HG03135 (cell line): ENCODE measurements at regions not wholly inside any gene's neighbourhood (a gene's known extent, or its start where the extent isn't known, plus 50 kb on each side); places are given as distances from the start of the nearest gene placed in this dataset.

Experiments
- ATAC-seq: cut with Tn5 transposase; IDR thresholded peaks from one replicate; pipeline ENCODE4 v1.9.1; 2021; ENCODE audit warnings: mild to moderate bottlenecking, moderate library complexity; ENCODE audit not compliant: unreplicated experiment

DNA sequence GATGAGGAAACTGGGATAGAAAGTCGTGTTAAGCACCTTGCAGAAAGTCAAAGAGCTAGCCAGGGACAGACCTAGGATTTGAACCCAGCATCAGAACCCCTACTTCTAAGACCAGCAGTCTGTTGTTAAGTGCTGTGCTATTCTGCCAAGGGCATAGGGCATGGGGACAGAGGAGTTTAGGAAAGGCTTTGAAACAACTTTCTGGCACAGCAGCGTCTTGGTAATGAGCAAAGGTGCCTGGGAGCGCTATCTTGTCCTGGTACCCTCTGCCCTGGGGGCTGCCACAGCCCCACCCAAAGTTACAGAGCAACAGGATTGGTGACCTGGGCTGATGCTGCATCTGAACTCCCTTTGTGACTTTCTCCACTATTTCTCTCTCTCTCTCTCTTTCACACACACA lies 1108.1 kb downstream of the BCL11B start:
- no peak for ATAC-seq

- ATAC-seq, result no peak
Measured at GRCh38 chr14:98165976-98166375, 1106.0 kb downstream of the BCL11B start.

- ATAC-seq, result no peak
Measured at GRCh38 chr14:98167275-98167674, 1104.7 kb downstream of the BCL11B start.

GRCh38 chr14:98167705-98168104 lies 1104.3 kb downstream of the BCL11B start:
- ATAC-seq, result no peak

DNA sequence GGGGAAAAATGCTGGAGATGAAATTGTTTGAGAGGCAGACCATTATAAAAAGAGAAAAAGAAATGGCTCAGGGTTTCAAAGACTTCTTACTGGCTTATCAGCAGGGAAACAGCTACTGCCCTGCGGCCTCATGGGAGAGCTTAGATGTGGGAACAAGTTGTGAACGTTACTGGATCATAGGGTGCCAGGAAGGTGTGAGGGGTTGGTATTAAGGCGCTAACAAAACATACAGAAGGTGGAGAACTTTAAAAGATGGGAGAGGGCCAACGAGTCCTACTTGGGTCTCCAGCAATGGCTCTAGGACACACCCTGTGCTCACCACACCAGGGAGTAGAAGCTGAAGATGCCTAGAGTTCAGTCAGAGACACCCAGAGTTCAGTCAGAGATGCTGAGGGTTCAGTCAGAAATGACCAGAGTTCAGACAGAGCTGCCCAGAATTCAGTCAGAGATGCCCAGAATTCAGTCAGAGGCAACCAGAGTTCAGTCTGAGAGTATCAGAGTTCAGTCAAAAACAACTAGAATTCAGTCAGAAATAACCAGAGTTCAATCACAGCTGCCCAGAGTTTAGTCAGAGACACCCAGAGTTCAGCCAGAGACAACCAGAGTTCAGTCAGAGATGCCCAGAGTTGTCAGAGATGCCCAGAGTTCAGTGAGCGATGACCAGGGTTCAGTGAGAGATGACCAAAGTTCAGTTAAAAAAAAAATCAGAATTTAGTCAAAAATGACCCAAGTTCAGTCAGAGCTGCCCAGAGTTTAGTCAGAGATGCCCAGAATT lies 1103.6 kb downstream of the BCL11B start:
- no peak for ATAC-seq

- ATAC-seq, result no peak
Measured at GRCh38 chr14:98169170-98169587, 1102.8 kb downstream of the BCL11B start.

GRCh38 chr14:98170575-98170974 lies 1101.4 kb downstream of the BCL11B start:
- ATAC-seq, result no peak

DNA sequence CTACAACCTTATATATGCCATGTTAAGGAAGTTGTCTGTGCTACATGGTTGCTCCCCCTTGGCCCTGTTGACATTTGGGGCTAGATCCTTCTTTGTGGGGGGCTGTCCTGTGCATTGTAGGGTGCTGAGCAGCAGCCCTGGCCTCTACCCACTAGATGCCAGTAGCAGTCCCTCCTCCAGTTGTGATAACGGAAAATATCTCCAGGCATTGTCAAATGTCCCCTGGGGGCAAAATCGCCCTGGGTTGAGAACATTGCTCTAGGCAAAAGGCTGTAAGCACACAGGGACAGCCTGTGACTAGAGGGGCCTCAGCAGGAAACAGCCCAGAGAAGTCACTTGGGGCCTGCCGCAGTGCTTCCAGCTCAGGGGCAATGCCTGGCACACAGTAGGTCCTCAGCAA lies 1100.3 kb downstream of the BCL11B start:
- no peak for ATAC-seq

DNA sequence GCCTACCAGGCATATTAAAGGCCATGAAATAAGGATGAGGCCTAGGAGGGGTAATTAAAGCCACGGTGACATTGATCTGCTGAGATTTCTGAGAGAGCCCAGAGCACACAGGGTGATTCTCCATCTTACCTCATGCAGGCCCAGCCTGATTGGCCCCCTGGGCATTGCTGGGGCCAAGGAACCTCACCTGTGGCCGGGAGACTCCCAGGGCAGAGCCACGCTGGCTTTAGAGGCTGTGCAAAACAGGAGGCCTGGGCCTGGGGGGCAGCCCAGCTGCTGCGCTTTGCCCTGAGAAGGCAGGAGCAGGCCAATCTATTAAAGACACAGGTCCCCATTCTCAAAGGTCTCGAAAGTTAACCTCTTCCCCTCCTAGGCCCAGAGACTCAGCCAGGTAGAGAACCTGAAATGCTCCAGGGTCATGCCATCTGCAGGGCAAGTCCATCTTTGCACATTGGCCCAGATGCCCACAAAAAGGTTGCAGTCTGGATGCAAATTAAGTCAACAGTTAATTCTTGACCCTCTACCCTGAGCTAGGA lies 1099.7 kb downstream of the BCL11B start:
- no peak for ATAC-seq

DNA sequence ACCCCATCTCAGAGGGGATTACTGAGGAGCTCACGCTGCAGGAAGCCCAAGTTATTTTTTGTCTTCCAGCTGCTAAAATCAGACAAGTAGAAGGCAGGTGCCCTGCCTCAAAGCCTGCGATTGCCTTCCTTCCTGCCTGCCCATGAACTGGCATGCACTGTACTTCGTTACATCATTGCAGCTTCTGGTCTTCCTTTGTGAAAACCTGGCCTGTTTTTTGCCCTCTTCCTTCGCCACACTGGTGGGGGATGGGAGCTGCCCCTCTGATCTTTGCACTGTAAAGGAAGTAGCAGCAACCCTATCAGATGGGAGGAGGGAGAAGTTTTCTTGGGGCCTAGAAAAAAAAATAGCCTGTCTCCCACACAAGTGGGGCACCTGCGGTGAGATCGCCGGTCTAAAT lies 1098.7 kb downstream of the BCL11B start:
- no peak for ATAC-seq

DNA sequence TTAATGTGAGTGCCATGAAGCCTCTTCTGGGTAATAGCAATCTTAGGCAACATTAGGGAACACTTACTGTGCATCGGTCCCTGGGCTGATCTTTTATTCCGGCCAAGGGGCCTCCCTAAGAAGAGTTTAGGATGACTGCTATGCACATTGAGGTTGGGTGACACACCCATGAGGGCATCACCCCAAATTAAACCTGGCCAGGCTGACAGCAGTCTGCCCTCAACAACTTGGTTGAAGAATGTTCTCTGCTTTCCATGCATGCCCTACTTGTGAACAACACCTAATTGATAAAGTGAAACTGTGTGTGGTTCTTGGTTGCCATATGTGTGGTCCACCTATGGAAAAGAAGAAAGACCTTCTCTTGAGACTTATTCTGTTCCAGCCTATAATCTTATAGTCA lies 1098.0 kb downstream of the BCL11B start:
- no peak for ATAC-seq

GRCh38 chr14:98175436-98175835 lies 1096.6 kb downstream of the BCL11B start:
- no peak for ATAC-seq

- ATAC-seq, result no peak
Measured at GRCh38 chr14:98175881-98176280, 1096.1 kb downstream of the BCL11B start.

DNA sequence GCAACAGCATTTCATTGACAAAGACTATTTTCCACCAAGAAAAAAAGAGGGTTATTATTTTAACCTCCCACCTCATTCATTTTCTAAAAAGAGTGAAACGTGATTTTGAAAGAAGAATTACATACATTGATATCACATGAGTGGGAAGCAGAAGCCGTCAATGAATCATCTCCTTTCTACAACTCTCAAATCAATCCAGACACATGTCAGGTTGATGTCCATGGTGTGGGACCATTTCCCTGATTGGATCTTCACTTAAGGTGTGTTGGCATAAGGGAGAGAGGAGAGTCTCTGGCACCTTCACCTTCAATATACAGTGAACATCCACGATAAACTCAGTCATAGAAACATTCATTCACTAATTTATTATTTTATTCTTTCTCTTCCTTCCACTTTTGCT lies 1095.1 kb downstream of the BCL11B start:
- no peak for ATAC-seq

DNA sequence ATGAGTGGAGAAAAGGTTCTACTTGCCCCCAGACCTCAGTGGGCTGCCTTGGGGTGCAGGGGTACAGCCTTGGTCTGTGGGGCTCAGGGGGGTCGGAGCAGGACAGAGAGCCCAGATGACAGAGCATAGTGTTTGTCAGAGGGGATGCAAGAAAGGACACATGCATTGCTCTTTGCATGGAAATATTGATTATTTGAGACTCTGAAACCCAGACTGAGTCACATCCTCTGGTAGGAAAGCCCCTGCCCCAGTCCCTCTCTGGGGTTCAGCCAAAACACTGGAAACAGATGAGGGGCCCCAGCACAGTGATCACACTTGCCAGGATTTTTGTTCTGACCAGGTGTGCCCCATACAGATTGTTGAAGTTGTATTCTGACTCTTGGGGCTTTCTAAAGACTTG lies 1094.4 kb downstream of the BCL11B start:
- ATAC-seq, result no peak

DNA sequence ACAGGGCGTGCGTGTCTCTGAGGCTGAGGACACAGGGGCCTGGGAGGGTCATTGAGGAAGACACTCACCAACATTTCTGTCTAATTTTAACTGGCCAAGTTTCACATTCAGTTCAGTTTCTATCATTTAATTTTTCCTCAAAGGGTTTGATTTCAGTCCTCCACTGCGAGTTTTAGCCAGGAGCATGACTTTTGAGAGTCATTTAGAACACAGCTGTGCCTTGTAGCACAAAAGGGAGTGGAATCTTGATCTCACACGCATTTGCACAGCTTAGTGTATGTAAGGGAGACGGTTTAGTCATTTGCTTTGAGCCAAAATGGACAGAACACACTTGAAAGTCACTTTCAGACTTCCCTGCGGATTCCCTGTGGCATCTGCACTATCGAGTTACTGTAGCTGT lies 1090.8 kb downstream of the BCL11B start:
- ATAC-seq, result no peak

DNA sequence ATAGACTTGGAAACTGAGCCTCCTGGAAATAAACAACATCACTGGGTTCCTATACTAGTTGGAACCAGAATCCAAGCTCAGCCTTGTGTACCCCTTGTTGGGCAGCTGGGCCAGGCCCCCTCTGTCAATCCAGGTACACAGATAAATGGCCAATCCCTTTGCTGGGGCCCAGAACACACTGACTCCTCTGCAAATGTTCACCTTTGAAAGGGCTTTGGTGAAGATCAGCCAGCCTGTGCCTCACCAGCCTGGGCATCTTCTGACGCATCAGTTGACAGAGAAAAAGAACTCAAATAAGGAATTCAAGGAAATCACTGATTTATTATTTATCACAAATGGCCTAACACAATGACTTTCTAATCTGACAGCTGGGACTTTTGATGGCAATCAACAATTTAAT lies 1090.2 kb downstream of the BCL11B start:
- ATAC-seq, result no peak

GRCh38 chr14:98182393-98183055 lies 1089.5 kb downstream of the BCL11B start:
- no peak for ATAC-seq

DNA sequence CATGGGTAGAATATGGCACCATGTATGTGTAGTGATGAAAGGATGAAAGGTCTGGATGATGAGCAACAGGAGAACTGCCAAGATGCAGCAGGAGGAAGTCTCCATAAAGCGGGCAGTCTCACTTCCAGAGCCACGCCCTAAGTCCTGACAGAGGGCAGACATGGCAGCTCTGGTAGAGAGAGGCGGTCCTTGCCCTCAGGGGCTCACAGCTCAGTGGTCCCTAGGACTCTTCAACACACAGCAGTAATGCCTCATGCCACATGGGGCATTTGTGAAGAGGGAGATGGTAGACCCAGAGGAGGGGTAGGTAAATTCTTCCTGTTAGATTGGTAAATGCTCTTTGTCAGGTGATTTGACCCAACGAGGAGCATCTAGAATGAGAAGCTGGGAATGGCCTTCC lies 1088.4 kb downstream of the BCL11B start:
- no peak for ATAC-seq

- ATAC-seq, result no peak
Measured at GRCh38 chr14:98184457-98184856, 1087.5 kb downstream of the BCL11B start.

DNA sequence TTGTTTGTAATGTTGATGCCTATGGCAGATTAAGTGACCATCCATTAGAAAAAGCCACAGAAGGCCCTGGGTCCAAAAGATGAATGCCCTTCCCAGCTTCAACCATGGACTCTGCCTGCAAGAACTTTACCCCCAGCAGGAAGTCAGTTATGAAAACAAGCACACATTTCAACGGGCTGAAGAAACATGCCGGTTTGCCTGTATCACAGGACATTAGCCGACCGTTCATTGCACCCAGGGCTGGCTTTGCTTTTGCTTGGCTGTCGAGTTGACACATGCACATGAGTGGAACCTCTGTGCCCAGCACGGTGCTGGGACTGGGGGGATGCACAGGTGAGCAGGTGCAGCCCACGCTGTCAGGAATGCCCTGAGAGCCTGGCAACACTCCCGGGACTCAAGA lies 1087.0 kb downstream of the BCL11B start:
- no peak for ATAC-seq

- no peak for ATAC-seq
Measured at GRCh38 chr14:98186140-98186539, 1085.9 kb downstream of the BCL11B start.
